K562 (cell line): ENCODE measurements at regions not wholly inside any gene's neighbourhood (a gene's known extent, or its start where the extent isn't known, plus 50 kb on each side); places are given as distances from the start of the nearest gene placed in this dataset.

ENCODE experiments used
- ATAC-seq: fragments of 200-7000 bp; cut with Tn5 transposase; 3 replicates; pipeline ENCODE4 v1.9.1; 2020; ENCODE audit warnings: moderate library complexity
- BruUV-seq: library from RNA; stranded (reverse); fragments of 400-500 nt; replicated peaks from 2 replicates; lab custom pipeline; 2021; lab: Mats Ljungman, UMichigan
- CTCF ChIA-PET: fragments of 300-600 bp; formaldehyde crosslinking; extraction: SDS; loops from one replicate; lab custom pipeline; 2021; ENCODE audit warnings: low intra/inter-chr PET ratio; lab: Yijun Ruan, JAX
- POLR2A ChIA-PET: fragments of 300-600, 350-650 bp; sonication (Branson Sonifier 250); formaldehyde crosslinking; extraction: SDS; loops from one replicate; lab custom pipeline; 2021; ENCODE audit warnings: antibody characterized with exemption, inconsistent platforms; lab: Yijun Ruan, JAX
- DNase-seq, 4 experiments: peaks; one replicate each; pipeline versions ENCODE4 v3.0.0 to v3.0.0-alpha.2; 2011 to 2018; ENCODE audit warnings: low spot score in 3 of 4, mixed read lengths in 3 of 4; ENCODE audit errors: extremely low read depth in 1 of 4
- FAIRE-seq: peaks from 2 replicates; lab custom pipeline; 2011; peaks lifted over from hg19 to GRCh38; lab: Jason Lieb, UNC
- H2AFZ ChIP-seq: 2 replicates; pipeline ENCODE4 v1.6.0; 2011; ENCODE audit warnings: low read depth, low read length, control low read depth, inconsistent platforms
- H3K27ac ChIP-seq: fragments of 200-600 bp; 3 replicates; pipeline ENCODE4 v1.8.0; 2011; ENCODE audit warnings: low read depth, mild to moderate bottlenecking, control low read depth, inconsistent platforms, low read length, moderate library complexity, mixed read lengths; ENCODE audit errors: extremely low read depth
- H3K27me3 ChIP-seq, 2 experiments: fragments of 300-600 bp in 1 of 2; 2 replicates in 1 of 2; 3 replicates in 1 of 2; pipeline versions ENCODE4 v1.6.0 to v1.8.0; 2011; ENCODE audit warnings: inconsistent platforms in 2 of 2, low read length in 2 of 2, mild to moderate bottlenecking in 1 of 2, mixed read lengths in 1 of 2, moderate library complexity in 1 of 2; ENCODE audit not compliant: control insufficient read depth in 2 of 2, insufficient read depth in 2 of 2
- H3K36me3 ChIP-seq: fragments of 300-600 bp; 3 replicates; pipeline ENCODE4 v1.8.0; 2011; ENCODE audit warnings: mild to moderate bottlenecking, low read length, inconsistent platforms; ENCODE audit not compliant: control insufficient read depth, insufficient read depth
- H3K4me1 ChIP-seq, 2 experiments: fragments of 200-600 bp in 1 of 2; replicated peaks in 1 of 2; 2 replicates in 1 of 2; 3 replicates in 1 of 2; pipeline versions ENCODE4 v1.5.1 to v1.8.0; 2011; ENCODE audit warnings: inconsistent platforms in 2 of 2, low read length in 2 of 2, mild to moderate bottlenecking in 1 of 2, mixed read lengths in 1 of 2, moderate library complexity in 1 of 2; ENCODE audit not compliant: control insufficient read depth in 2 of 2, insufficient read depth in 2 of 2
- H3K4me2 ChIP-seq: 2 replicates; pipeline ENCODE4 v1.6.1; 2011; ENCODE audit warnings: low read length, control low read depth, inconsistent platforms, mixed read lengths; ENCODE audit not compliant: insufficient read depth
- H3K4me3 ChIP-seq: fragments of 200-600 bp; sonication (generic), shearing (Covaris generic); 2 replicates; pipeline ENCODE4 v1.5.1; 2016; ENCODE audit warnings: control low read depth, inconsistent platforms
- H3K79me2 ChIP-seq: fragments of 200-600 bp; 3 replicates; pipeline ENCODE4 v1.8.0; 2011; ENCODE audit warnings: low read length, inconsistent platforms; ENCODE audit not compliant: control insufficient read depth, insufficient read depth
- H3K9ac ChIP-seq, 2 experiments: 2 replicates each; pipeline versions ENCODE4 v1.6.0 to v1.6.1; 2011; ENCODE audit warnings: low read depth in 2 of 2, low read length in 2 of 2, control low read depth in 1 of 2, inconsistent platforms in 1 of 2, mild to moderate bottlenecking in 1 of 2, mixed read lengths in 1 of 2; ENCODE audit not compliant: insufficient read depth in 1 of 2
- H3K9me1 ChIP-seq: one replicate; pipeline ENCODE4 v1.6.0; 2011; ENCODE audit warnings: inconsistent platforms, mild to moderate bottlenecking, low read length, moderate library complexity; ENCODE audit not compliant: control insufficient read depth, insufficient read depth
- H3K9me3 ChIP-seq: replicated peaks from 2 replicates; pipeline ENCODE4 v1.5.1; 2011; ENCODE audit warnings: low read depth, low read length, inconsistent platforms; ENCODE audit not compliant: control insufficient read depth, insufficient read depth
- H4K20me1 ChIP-seq: replicated peaks from 2 replicates; pipeline ENCODE4 v1.6.1; 2011; ENCODE audit warnings: low read length, inconsistent platforms, mixed read lengths; ENCODE audit not compliant: control insufficient read depth, insufficient read depth
- CSDE1 ChIP-seq, 2 experiments: fragments of 450-650 bp; IDR thresholded peaks; 2 replicates each; pipeline ENCODE4 v1.6.1; 2016; ENCODE audit warnings: mild to moderate bottlenecking in 1 of 2
- NFE2 ChIP-seq: IDR thresholded peaks from 2 replicates; pipeline ENCODE4 v1.6.1; 2014; ENCODE audit warnings: antibody characterized with exemption, low read depth
- NR0B1 ChIP-seq: fragments of 450-650 bp; IDR thresholded peaks from one replicate; pipeline ENCODE4 v1.6.1; 2018; ENCODE audit warnings: mild to moderate bottlenecking, moderate library complexity; ENCODE audit not compliant: partially characterized antibody
- NR1H2 ChIP-seq: sonication (generic); formaldehyde crosslinking; IDR thresholded peaks from 2 replicates; pipeline ENCODE4 v1.4.0; 2020; ENCODE audit warnings: mild to moderate bottlenecking, missing genetic modification reagents
- OTX1 ChIP-seq: fragments of 450-650 bp; formaldehyde crosslinking; IDR thresholded peaks from 2 replicates; pipeline ENCODE4 v1.4.0; 2022; ENCODE audit warnings: mild to moderate bottlenecking
- RUNX1 ChIP-seq: sonication (generic); IDR thresholded peaks from 2 replicates; pipeline ENCODE4 v1.6.1; 2016; ENCODE audit warnings: antibody characterized with exemption, low read depth
- SREBF1 ChIP-seq: fragments of 150-350 bp; IDR thresholded peaks from 2 replicates; pipeline ENCODE4 v1.6.1; 2014; ENCODE audit warnings: antibody characterized with exemption, low read depth, low read length, borderline replicate concordance
- STAT6 ChIP-seq: sonication (generic); formaldehyde crosslinking; IDR thresholded peaks from 2 replicates; pipeline ENCODE4 v1.8.1; 2023; ENCODE audit warnings: mild to moderate bottlenecking, missing genetic modification reagents
- TCF7L2 ChIP-seq: fragments of 150-350 bp; IDR thresholded peaks from 2 replicates; pipeline ENCODE4 v1.6.1; 2016; ENCODE audit warnings: low read depth, mild to moderate bottlenecking, low read length, moderate library complexity
- TGIF2 ChIP-seq: sonication (generic); formaldehyde crosslinking; IDR thresholded peaks from 2 replicates; pipeline ENCODE4 v1.8.1; 2022; ENCODE audit warnings: mild to moderate bottlenecking, missing genetic modification reagents, moderate library complexity
- ZNF134 ChIP-seq: fragments of 250-450 bp; sonication (Bioruptor Pico); conservative IDR thresholded peaks from 2 replicates; pipeline ENCODE4 v1.4.0; 2020
- ZNF347 ChIP-seq: fragments of 450-650 bp; formaldehyde crosslinking; IDR thresholded peaks from 2 replicates; pipeline ENCODE4 v1.4.0; 2020; ENCODE audit warnings: low read depth, mild to moderate bottlenecking, moderate library complexity
- ZNF592 ChIP-seq: fragments of 450-650 bp; IDR thresholded peaks from 2 replicates; pipeline ENCODE4 v1.6.1; 2017; ENCODE audit warnings: antibody characterized with exemption, mild to moderate bottlenecking
- WGBS: fragments of 100-300 bp; shearing (Covaris generic); methylation state at CpG from one replicate; pipeline ENCODE4 v1.1.6; 2016; ENCODE audit warnings: low coverage, mixed read lengths; ENCODE audit not compliant: insufficient coverage; ENCODE audit errors: missing lambda C conversion rate; 5-methylcytosine and 5-hydroxymethylcytosine counted together
- in situ Hi-C: fragments of 300-500 bp; cut with MboI; formaldehyde crosslinking; loops from 4 replicates; pipeline ENCODE4 v1.15.0; 2018; ENCODE audit warnings: inconsistent platforms, mixed read lengths
- intact Hi-C: fragments of 100-400 bp; cut with micrococcal nuclease; formaldehyde crosslinking; loops from 2 replicates; pipeline ENCODE4 v1.14.2; 2022

- no peak overlapping the region for H3K27ac ChIP-seq
These were observed 541.7 kb upstream of the SORCS1 start for GRCh38 chr10:107706096-107706725.

More at GRCh38 chr10:107706096-107706725, 541.7 kb upstream of the SORCS1 start:
- Histone ChIP-seq H3K9me1 (no peaks in the 10 kb centered on the region), H2AFZ (no peak overlapping the region), H3K4me3 (no peak overlapping the region), H3K9ac (no peak overlapping the region), H3K9me3 (no peaks in the 10 kb centered on the region)
- FAIRE-seq (no peak), DNase-seq (no peak)
- TF ChIP-seq ZNF592 (no peak), STAT6 (CRISPR knock-in tag) (no peak), TGIF2 (CRISPR knock-in tag) (no peak), NR0B1 (no peak), CSDE1 (IDR thresholded peaks at IDR 0.05) (no peak), OTX1 (no peak), RUNX1 (no peak), ZNF134 (CRISPR knock-in tag) (no peak), NFE2 (no peak), SREBF1 (no peak), TCF7L2 (no peak), ZNF347 (no peak), NR1H2 (CRISPR knock-in tag) (no peak)
- TF ChIP-seq, all 486 proteins: peak for 0
- H3K79me2 ChIP-seq, result no peaks in the 10 kb centered on the region
- no peaks in the 10 kb centered on the region for H3K36me3 ChIP-seq
- H4K20me1 ChIP-seq, result no peaks in the 10 kb centered on the region
- in situ Hi-C loops, result no loop called here
- ATAC-seq, result no peak
- 0% methylated on average over 1 of the region's 1 CpG for WGBS
- H3K4me1 ChIP-seq, result no peaks in the 10 kb centered on the region
- no peak overlapping the region for H3K4me2 ChIP-seq
- CTCF ChIA-PET, result no interaction called here
- H3K27me3 ChIP-seq, result no peaks in the 10 kb centered on the region
- POLR2A ChIA-PET, result no interaction called here
- intact Hi-C loops, result no loop called here
- BruUV-seq, result no TSS peak
